ENCODE measurements at regions not wholly inside any gene's neighbourhood (a gene's known extent, or its start where the extent isn't known, plus 50 kb on each side); places are given as distances from the start of the nearest gene placed in this dataset.

DNA sequence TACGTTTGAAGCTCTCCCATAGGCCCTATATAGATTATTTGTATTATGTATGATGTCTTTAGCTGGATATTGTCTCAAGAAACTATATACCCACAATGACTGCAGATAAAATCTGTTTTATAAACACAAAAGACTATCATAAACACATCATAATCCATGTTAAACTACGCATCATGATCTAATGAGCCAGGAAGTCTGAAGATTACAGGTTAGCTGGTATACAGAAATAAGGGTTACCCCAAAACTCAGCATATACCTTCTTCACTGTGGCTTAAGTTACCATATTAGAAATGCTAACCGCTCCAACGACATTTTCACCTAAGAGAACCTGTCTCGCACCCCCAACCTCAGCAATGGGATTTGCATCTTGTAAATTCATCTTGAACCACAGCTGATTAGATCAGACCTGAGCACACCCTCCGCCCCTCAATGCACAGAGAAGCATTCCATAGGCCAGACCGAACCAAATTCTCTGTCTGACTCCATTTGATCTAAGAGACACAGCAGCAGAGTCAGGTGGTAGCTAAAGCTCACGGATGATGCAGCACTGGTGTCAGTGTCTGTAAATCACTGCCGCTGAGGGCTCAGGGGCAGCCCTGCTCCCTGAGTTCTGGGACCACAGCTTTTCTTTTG is 124.9 kb downstream of the NPY start:
- TF ChIP-seq, protein P1, sequence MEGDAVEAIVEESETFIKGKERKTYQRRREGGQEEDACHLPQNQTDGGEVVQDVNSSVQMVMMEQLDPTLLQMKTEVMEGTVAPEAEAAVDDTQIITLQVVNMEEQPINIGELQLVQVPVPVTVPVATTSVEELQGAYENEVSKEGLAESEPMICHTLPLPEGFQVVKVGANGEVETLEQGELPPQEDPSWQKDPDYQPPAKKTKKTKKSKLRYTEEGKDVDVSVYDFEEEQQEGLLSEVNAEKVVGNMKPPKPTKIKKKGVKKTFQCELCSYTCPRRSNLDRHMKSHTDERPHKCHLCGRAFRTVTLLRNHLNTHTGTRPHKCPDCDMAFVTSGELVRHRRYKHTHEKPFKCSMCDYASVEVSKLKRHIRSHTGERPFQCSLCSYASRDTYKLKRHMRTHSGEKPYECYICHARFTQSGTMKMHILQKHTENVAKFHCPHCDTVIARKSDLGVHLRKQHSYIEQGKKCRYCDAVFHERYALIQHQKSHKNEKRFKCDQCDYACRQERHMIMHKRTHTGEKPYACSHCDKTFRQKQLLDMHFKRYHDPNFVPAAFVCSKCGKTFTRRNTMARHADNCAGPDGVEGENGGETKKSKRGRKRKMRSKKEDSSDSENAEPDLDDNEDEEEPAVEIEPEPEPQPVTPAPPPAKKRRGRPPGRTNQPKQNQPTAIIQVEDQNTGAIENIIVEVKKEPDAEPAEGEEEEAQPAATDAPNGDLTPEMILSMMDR (IDR thresholded peaks at IDR 0.05): no peak
- TF ChIP-seq POLR2A (IDR thresholded peaks at IDR 0.05): no peak
